Kidney (tissue), 13 donors: ENCODE measurements at regions not wholly inside any gene's neighbourhood (a gene's known extent, or its start where the extent isn't known, plus 50 kb on each side); places are given as distances from the start of the nearest gene placed in this dataset.

Experiments used
- DNase-seq, 5 donors: peaks; one replicate each; pipeline ENCODE4 v3.0.0-alpha.2; 2013 to 2020
- FAIRE-seq: peaks from 2 replicates; lab custom pipeline; 2012; peaks lifted over from hg19 to GRCh38; lab: Jason Lieb, UNC
- H3K27ac ChIP-seq, 2 donors: one replicate each; pipeline ENCODE4 v1.7.0; 2013; ENCODE audit warnings: low read depth in 2 of 2, low read length in 2 of 2, inconsistent platforms in 1 of 2
- H3K27me3 ChIP-seq: one replicate; pipeline ENCODE4 v1.7.1; 2013; ENCODE audit warnings: low read length, inconsistent platforms; ENCODE audit not compliant: control insufficient read depth, insufficient read depth
- H3K36me3 ChIP-seq, 3 donors: one replicate each; pipeline versions ENCODE4 v1.7.0 to v1.7.1; 2013; ENCODE audit warnings: low read length in 3 of 3, control low read depth in 1 of 3, inconsistent platforms in 1 of 3; ENCODE audit not compliant: insufficient read depth in 3 of 3, control insufficient read depth in 2 of 3
- H3K4me1 ChIP-seq, 3 donors: one replicate each; pipeline versions ENCODE4 v1.7.0 to v1.7.1; 2013; ENCODE audit warnings: low read length in 3 of 3, inconsistent platforms in 1 of 3, low read depth in 1 of 3; ENCODE audit not compliant: control insufficient read depth in 2 of 3, insufficient read depth in 2 of 3
- H3K4me3 ChIP-seq, 3 donors: one replicate each; pipeline versions ENCODE4 v1.7.0 to v1.8.1; 2013; ENCODE audit warnings: low read length in 3 of 3, control low read depth in 1 of 3, inconsistent platforms in 1 of 3
- H3K9ac ChIP-seq, 3 donors: one replicate each; pipeline versions ENCODE4 v1.7.0 to v1.7.1; 2013; ENCODE audit warnings: low read length in 3 of 3, control low read depth in 1 of 3, inconsistent platforms in 1 of 3
- H3K9me3 ChIP-seq, 3 donors: one replicate each; pipeline versions ENCODE4 v1.7.0 to v1.7.1; 2013; ENCODE audit warnings: low read length in 3 of 3, control low read depth in 1 of 3, inconsistent platforms in 1 of 3; ENCODE audit not compliant: control insufficient read depth in 2 of 3, insufficient read depth in 1 of 3
- intact Hi-C: fragments of 100-400 bp; cut with DNase I; formaldehyde crosslinking; loops from one replicate; pipeline ENCODE4 v1.11.1; 2022
- TF ChIP-seq, protein P1 (sequence below): IDR thresholded peaks from 3 replicates; pipeline ENCODE4 v1.5.1; 2012; ENCODE audit warnings: mild to moderate bottlenecking, moderate library complexity, borderline replicate concordance; ENCODE audit not compliant: insufficient read depth; ENCODE audit errors: extremely low read depth
- donor health status: control.
- donor health status: control.
- donor health status: control.
- donor health status: control.
- donor health status: control.
- donor health status: DM: yes; HTN: yes; CAD: no.
- donor health status: Normal renal cell carcinoma (clear cell type).

DNA sequence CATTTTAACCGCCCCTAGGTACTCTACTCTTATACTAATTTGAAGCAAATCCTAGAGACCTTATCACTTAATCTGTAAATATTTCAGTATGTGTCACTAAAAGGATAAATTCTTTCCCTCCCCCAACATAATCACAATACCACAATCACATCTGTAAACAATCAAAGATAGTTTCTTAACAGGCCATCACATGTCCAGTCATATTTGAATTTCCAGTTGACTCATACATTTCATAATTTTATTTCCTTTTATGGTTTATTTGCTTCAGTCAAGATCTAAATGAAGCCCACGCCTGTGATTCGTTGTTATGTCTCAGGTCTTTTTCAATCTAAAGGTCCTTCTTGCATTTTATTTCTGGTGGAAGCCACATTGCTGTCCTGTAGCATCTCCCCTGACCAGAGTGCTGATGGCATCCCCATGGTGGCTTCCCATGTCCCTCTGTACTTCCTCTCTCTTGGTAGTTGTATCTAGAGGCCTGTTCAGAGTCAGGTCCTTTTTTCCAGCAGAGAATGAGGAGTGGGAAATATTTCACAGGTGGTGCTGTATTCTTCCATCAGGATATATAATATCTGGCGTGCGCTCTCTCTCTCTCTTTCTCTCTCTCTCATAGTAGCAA, 128.6 kb upstream of the SLC22A23 start:
- TF ChIP-seq, protein P1, sequence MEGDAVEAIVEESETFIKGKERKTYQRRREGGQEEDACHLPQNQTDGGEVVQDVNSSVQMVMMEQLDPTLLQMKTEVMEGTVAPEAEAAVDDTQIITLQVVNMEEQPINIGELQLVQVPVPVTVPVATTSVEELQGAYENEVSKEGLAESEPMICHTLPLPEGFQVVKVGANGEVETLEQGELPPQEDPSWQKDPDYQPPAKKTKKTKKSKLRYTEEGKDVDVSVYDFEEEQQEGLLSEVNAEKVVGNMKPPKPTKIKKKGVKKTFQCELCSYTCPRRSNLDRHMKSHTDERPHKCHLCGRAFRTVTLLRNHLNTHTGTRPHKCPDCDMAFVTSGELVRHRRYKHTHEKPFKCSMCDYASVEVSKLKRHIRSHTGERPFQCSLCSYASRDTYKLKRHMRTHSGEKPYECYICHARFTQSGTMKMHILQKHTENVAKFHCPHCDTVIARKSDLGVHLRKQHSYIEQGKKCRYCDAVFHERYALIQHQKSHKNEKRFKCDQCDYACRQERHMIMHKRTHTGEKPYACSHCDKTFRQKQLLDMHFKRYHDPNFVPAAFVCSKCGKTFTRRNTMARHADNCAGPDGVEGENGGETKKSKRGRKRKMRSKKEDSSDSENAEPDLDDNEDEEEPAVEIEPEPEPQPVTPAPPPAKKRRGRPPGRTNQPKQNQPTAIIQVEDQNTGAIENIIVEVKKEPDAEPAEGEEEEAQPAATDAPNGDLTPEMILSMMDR, result no peak
- no peak overlapping the region for H3K9ac ChIP-seq
- no peaks in the 10 kb centered on the region for H3K4me1 ChIP-seq
- H3K4me3 ChIP-seq, result no peak overlapping the region
- no peak overlapping the region for H3K27ac ChIP-seq
- H3K27me3 ChIP-seq, result no peaks in the 10 kb centered on the region
- peaks cover 0 to 10% (median 0%) of the 10 kb centered on the region in 3 donors for H3K9me3 ChIP-seq
- FAIRE-seq (no peak), DNase-seq (no peak)
- intact Hi-C loops, result no loop called here
- H3K36me3 ChIP-seq, result no peaks in the 10 kb centered on the region

DNA sequence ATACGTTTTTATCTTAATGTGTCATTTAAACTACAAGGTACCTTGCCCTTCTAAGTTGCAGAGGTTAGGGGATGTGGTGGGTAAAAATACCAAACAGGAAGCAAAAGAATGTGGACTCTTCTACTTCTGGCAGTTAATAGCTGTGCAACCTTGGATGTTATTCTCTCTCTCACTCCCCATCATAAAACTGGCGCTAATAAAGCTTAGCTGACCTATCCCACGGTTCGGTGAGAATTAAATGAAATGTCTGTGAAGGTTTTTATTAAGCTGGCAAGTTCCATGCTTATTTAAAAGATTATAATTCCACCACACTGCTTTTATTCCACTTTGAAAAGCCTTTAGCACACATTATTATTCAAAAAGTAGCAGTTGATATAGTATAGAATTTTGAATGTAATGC, 127.8 kb upstream of the SLC22A23 start:
- H3K4me3 ChIP-seq, result no peak overlapping the region

DNA sequence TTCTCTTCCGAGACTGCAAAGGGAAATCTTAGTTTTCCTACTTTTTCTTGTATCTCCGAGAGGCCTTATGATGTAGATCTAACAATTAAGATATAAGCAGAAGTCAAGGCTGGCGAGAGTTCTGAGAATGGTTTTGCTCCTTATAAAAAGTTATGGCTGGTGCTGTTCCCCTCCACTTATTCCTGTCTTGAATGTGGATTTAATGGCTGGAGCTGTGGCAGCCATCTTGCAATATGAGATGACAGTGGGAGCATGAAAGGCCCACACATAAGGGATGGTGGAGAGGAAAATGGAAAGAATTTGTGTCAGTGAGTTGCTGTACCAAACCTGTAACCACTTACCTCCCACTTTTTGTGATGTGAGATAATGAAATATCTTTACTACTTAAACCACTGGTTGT, 124.6 kb upstream of the SLC22A23 start:
- DNase-seq, result no peak
- Histone ChIP-seq H3K36me3 (no peaks in the 10 kb centered on the region), H3K4me1 (no peaks in the 10 kb centered on the region), H3K9me3 (no peaks in the 10 kb centered on the region), H3K27me3 (no peaks in the 10 kb centered on the region), H3K27ac (no peak overlapping the region), H3K9ac (no peak overlapping the region), H3K4me3 (no peak overlapping the region)
- intact Hi-C loops, result no loop called here
- FAIRE-seq, result no peak
- TF ChIP-seq, protein P1, result no peak

More for the DNA sequence above, 127.8 kb upstream of the SLC22A23 start:
- intact Hi-C loops, result no loop called here
- FAIRE-seq (no peak), DNase-seq (peak in 1 of 5 donors; percentile 43)
- Histone ChIP-seq H3K27me3 (no peaks in the 10 kb centered on the region), H3K36me3 (no peaks in the 10 kb centered on the region), H3K9ac (no peak overlapping the region), H3K4me1 (no peaks in the 10 kb centered on the region), H3K9me3 (peaks cover 0 to 10% (median 0%) of the 10 kb centered on the region in 3 donors), H3K27ac (no peak overlapping the region)
- TF ChIP-seq, protein P1, result no peak
